Testis (tissue), 2 donors: ENCODE measurements at regions not wholly inside any gene's neighbourhood (a gene's known extent, or its start where the extent isn't known, plus 50 kb on each side); places are given as distances from the start of the nearest gene placed in this dataset.
A peak's percentile ranks its signal among the peaks of the same experiment; 100 is the strongest.

Source experiments
- DNase-seq: peaks from one replicate; pipeline ENCODE4 v3.0.0-alpha.2; 2019
- H3K27ac ChIP-seq, 2 donors: fragments of 200-600 bp; sonication (generic); one replicate each; pipeline ENCODE4 v1.5.1; 2019
- H3K27me3 ChIP-seq: fragments of 200-600 bp; sonication (generic); one replicate; pipeline ENCODE4 v1.5.1; 2019
- H3K36me3 ChIP-seq: fragments of 200-600 bp; sonication (generic); one replicate; pipeline ENCODE4 v1.5.1; 2017; ENCODE audit warnings: low read depth; ENCODE audit errors: missing control alignments
- H3K4me1 ChIP-seq: fragments of 200-600 bp; sonication (generic); one replicate; pipeline ENCODE4 v1.5.1; 2019
- H3K4me3 ChIP-seq, 2 donors: fragments of 200-600 bp; sonication (generic); one replicate each; pipeline ENCODE4 v1.5.1; 2017 to 2019
- H3K9me3 ChIP-seq: fragments of 200-600 bp; sonication (generic); one replicate; pipeline ENCODE4 v1.5.1; 2017
- CTCF ChIP-seq, 3 experiments: fragments of 450-650 bp in 2 of 3; fragments of 200-600 bp in 1 of 3; sonication (generic) in 1 of 3; IDR thresholded peaks; one replicate each; pipeline ENCODE4 v1.5.1; 2016 to 2019; ENCODE audit warnings: antibody characterized with exemption in 3 of 3, mild to moderate bottlenecking in 2 of 3, moderate library complexity in 1 of 3
- POLR2A ChIP-seq: fragments of 450-650 bp; IDR thresholded peaks from one replicate; pipeline ENCODE4 v1.6.1; 2017; ENCODE audit warnings: antibody characterized with exemption, mild to moderate bottlenecking, moderate library complexity
- WGBS, 2 donors: methylation state at CpG; one replicate each; pipeline ENCODE4 v1.1.5; 2018; 5-methylcytosine and 5-hydroxymethylcytosine counted together
- intact Hi-C: fragments of 100-400 bp; cut with DNase I; formaldehyde crosslinking; loops from one replicate; pipeline ENCODE4 v1.15.1; 2023; ENCODE audit warnings: low total_unique reads

- intact Hi-C loops: no loop called here
- Histone ChIP-seq H3K4me1 (no peaks in the 10 kb centered on the region), H3K9me3 (no peaks in the 10 kb centered on the region), H3K36me3 (no peaks in the 10 kb centered on the region), H3K27ac (no peak overlapping the region), H3K27me3 (no peaks in the 10 kb centered on the region), H3K4me3 (no peak overlapping the region)
- no peak for DNase-seq
- 79 to 83% methylated on average over 9 of the region's 9 CpGs for WGBS, 2 donors
- no peak for TF ChIP-seq POLR2A
- TF ChIP-seq CTCF (IDR thresholded peaks at IDR 0.05): no peak
These were observed 293.4 kb downstream of the TFAP2C start for GRCh38 chr20:56922497-56922896.

GRCh38 chr20:56924292-56925081 is 295.4 kb downstream of the TFAP2C start:
- Histone ChIP-seq H3K36me3 (no peaks in the 10 kb centered on the region), H3K9me3 (no peaks in the 10 kb centered on the region), H3K4me3 (peak overlapping the region; percentile 37 to 49), H3K4me1 (no peaks in the 10 kb centered on the region), H3K27me3 (no peaks in the 10 kb centered on the region), H3K27ac (no peak overlapping the region)
- intact Hi-C loops: no loop called here
- WGBS, 2 donors: 7 to 8% methylated on average over 34 of the region's 34 CpGs
- DNase-seq: peak; percentile 24
- no peak for TF ChIP-seq CTCF (IDR thresholded peaks at IDR 0.05)
- TF ChIP-seq POLR2A: no peak

DNA sequence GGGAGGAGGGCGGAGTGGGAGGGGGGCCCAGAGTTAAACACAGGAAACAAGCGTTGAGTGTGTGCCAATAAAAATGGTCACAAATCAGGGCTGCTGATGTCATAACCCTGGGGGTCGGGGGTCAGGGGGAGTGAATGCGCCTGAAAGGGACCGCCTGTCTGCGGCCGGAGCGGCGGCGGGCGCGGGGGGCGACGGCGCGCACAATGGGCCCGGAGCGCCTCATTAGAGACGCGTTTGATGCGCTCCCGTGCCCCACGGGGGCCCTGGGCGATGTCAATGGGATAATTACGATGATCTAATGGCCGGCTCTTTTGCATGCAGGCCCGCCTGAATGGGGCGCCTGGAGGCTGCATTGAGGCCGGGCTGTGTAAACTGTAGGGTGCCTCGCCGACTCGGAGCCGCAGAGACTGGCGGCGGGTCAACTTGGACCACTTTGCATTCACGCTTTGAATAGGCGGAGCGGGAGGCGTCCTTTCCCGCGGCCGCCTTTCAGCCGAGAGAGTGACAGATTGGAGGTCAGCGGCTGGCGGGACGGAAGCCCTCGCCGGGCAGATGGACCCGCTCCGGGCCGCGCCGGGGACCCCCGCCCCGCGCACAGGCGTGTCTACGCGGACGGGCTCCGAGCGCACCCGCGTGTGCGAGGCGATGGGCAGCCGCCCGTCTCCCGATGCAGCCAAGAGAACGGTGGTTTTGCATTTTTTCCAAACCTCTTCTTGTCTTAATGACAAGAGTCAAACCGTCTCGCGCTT is 296.1 kb downstream of the TFAP2C start:
- Histone ChIP-seq H3K27me3 (no peaks in the 10 kb centered on the region), H3K4me3 (peak overlapping the region; percentile 37 to 49), H3K4me1 (no peaks in the 10 kb centered on the region), H3K36me3 (no peaks in the 10 kb centered on the region), H3K9me3 (no peaks in the 10 kb centered on the region), H3K27ac (no peak overlapping the region)
- intact Hi-C loops: no loop called here
- DNase-seq: peak; percentile 16
- TF ChIP-seq POLR2A (no peak), CTCF (IDR thresholded peaks at IDR 0.05) (no peak)
- WGBS, 2 donors: 2 to 3% methylated on average over 36 to 72 of the region's 73 CpGs

DNA sequence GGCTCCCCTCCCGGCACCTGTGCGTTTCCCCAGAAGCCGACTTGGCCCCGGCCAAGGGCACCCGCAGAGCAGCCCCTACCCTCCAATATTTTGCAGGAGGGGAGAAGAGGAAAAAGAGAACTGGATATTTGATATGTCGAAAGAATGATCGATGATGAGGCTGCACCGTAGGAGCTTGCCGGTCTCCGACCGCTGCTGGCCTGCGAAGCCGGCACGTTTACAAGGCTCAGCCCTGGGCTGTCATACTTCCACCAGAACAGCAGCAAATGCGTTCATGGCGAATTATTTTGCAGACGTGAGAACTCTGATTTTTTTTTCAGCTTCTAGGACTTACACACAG is 296.7 kb downstream of the TFAP2C start:
- Histone ChIP-seq H3K4me1 (no peaks in the 10 kb centered on the region), H3K27ac (no peak overlapping the region), H3K36me3 (no peaks in the 10 kb centered on the region), H3K27me3 (no peaks in the 10 kb centered on the region), H3K4me3 (peak overlapping the region; percentile 37 to 49), H3K9me3 (no peaks in the 10 kb centered on the region)
- WGBS, 2 donors: 2% methylated on average over 17 of the region's 17 CpGs
- intact Hi-C loops: no loop called here
- TF ChIP-seq POLR2A: no peak
- TF ChIP-seq CTCF (IDR thresholded peaks at IDR 0.05): no peak
- no peak for DNase-seq
